AG09319 (cell line): ENCODE measurements at regions not wholly inside any gene's neighbourhood (a gene's known extent, or its start where the extent isn't known, plus 50 kb on each side); places are given as distances from the start of the nearest gene placed in this dataset.

Experiments used
- DNase-seq: peaks from one replicate; pipeline ENCODE4 v3.0.0-alpha.2; 2010; ENCODE audit warnings: low read depth; ENCODE audit errors: extremely low read depth
- CTCF ChIP-seq: IDR thresholded peaks from 2 replicates; pipeline ENCODE4 v1.5.1; 2011; ENCODE audit warnings: low read depth, mild to moderate bottlenecking, inconsistent platforms, low read length, moderate library complexity

- no peak for DNase-seq
Measured at GRCh38 chr4:58074382-58074781, 964.2 kb upstream of the IGFBP7 start.

GRCh38 chr4:58070726-58071125, 960.5 kb upstream of the IGFBP7 start:
- DNase-seq = no peak
- TF ChIP-seq CTCF = no peak

More at GRCh38 chr4:58074382-58074781, 964.2 kb upstream of the IGFBP7 start:
- no peak for TF ChIP-seq CTCF

GRCh38 chr4:58064653-58065052, 954.5 kb upstream of the IGFBP7 start:
- TF ChIP-seq CTCF = no peak
- DNase-seq = no peak

GRCh38 chr4:58063404-58064160, 953.4 kb upstream of the IGFBP7 start:
- no peak for DNase-seq
- TF ChIP-seq CTCF = no peak

GRCh38 chr4:58061967-58062366, 951.8 kb upstream of the IGFBP7 start:
- TF ChIP-seq CTCF = no peak
- DNase-seq = no peak

- no peak for TF ChIP-seq CTCF
- DNase-seq = no peak
Measured at GRCh38 chr4:58050439-58050838, 940.3 kb upstream of the IGFBP7 start.

GRCh38 chr4:58048491-58048890, 938.3 kb upstream of the IGFBP7 start:
- DNase-seq = no peak
- TF ChIP-seq CTCF = no peak
